ENCODE measurements at regions not wholly inside any gene's neighbourhood (a gene's known extent, or its start where the extent isn't known, plus 50 kb on each side); places are given as distances from the start of the nearest gene placed in this dataset.
A peak's percentile ranks its signal among the peaks of the same experiment; 100 is the strongest.

- no peak for DNase-seq
Observed at GRCh38 chr16:85258166-85258565, 145.9 kb upstream of the CIBAR2 start.

GRCh38 chr16:85258629-85259028 lies 146.4 kb upstream of the CIBAR2 start:
- no peak for DNase-seq

- DNase-seq = no peak
Observed at GRCh38 chr16:85259115-85259831, 147.0 kb upstream of the CIBAR2 start.

GRCh38 chr16:85259832-85260167 lies 147.5 kb upstream of the CIBAR2 start:
- DNase-seq = no peak

GRCh38 chr16:85261204-85261603 lies 148.9 kb upstream of the CIBAR2 start:
- DNase-seq = no peak

- peak in 1 of 6 experiments; percentile 13 for DNase-seq
Observed at GRCh38 chr16:85261657-85262557, 149.6 kb upstream of the CIBAR2 start.

GRCh38 chr16:85262558-85263238 lies 150.4 kb upstream of the CIBAR2 start:
- no peak for DNase-seq

- no peak for DNase-seq
Observed at GRCh38 chr16:85263239-85263585, 150.9 kb upstream of the CIBAR2 start.

- DNase-seq = no peak
Observed at GRCh38 chr16:85264752-85265151, 152.5 kb upstream of the CIBAR2 start.

- DNase-seq = no peak
Observed at GRCh38 chr16:85265161-85265784, 153.0 kb upstream of the CIBAR2 start.

GRCh38 chr16:85265810-85266209 lies 153.5 kb upstream of the CIBAR2 start:
- no peak for DNase-seq

- DNase-seq = no peak
Observed at GRCh38 chr16:85266857-85267256, 154.6 kb upstream of the CIBAR2 start.

GRCh38 chr16:85267414-85267945 lies 155.2 kb upstream of the CIBAR2 start:
- DNase-seq = no peak

- no peak for DNase-seq
Observed at GRCh38 chr16:85269165-85269564, 156.9 kb upstream of the CIBAR2 start.

GRCh38 chr16:85270374-85270773 lies 158.1 kb upstream of the CIBAR2 start:
- DNase-seq = no peak

- no peak for DNase-seq
Observed at GRCh38 chr16:85271198-85271597, 158.9 kb upstream of the CIBAR2 start.

- no peak for DNase-seq
Observed at GRCh38 chr16:85273293-85273692, 161.0 kb upstream of the CIBAR2 start.

GRCh38 chr16:85274501-85274900 lies 162.2 kb upstream of the CIBAR2 start:
- DNase-seq = no peak

GRCh38 chr16:85274924-85275323 lies 162.7 kb upstream of the CIBAR2 start:
- no peak for DNase-seq

- DNase-seq = peak; percentile 27 to 63 (median 43)
Observed at GRCh38 chr16:85275533-85276249, 163.4 kb upstream of the CIBAR2 start.

GRCh38 chr16:85276258-85276657 lies 164.0 kb upstream of the CIBAR2 start:
- no peak for DNase-seq

- no peak for DNase-seq
Observed at GRCh38 chr16:85276721-85277120, 164.4 kb upstream of the CIBAR2 start.
